NB4 (cell line): ENCODE measurements at regions not wholly inside any gene's neighbourhood (a gene's known extent, or its start where the extent isn't known, plus 50 kb on each side); places are given as distances from the start of the nearest gene placed in this dataset.

Source experiments
- CTCF ChIP-seq: IDR thresholded peaks from one replicate; pipeline ENCODE4 v1.5.1; 2012; ENCODE audit warnings: low read depth, low read length
- POLR2A ChIP-seq: IDR thresholded peaks from 2 replicates; pipeline ENCODE4 v1.6.1; 2011; ENCODE audit warnings: mild to moderate bottlenecking; ENCODE audit not compliant: insufficient read length; ENCODE audit errors: extremely low read depth

GRCh38 chr11:79582434-79582833 is 141.6 kb upstream of the TENM4 start:
- TF ChIP-seq POLR2A (no peak), CTCF (no peak)
